ENCODE measurements at regions not wholly inside any gene's neighbourhood (a gene's known extent, or its start where the extent isn't known, plus 50 kb on each side); places are given as distances from the start of the nearest gene placed in this dataset.
"Not testable (repeated sequence)": the region's sequence is repeated elsewhere in the genome, so short reads cannot be mapped to it uniquely, and the experiment has no call there.

DNA sequence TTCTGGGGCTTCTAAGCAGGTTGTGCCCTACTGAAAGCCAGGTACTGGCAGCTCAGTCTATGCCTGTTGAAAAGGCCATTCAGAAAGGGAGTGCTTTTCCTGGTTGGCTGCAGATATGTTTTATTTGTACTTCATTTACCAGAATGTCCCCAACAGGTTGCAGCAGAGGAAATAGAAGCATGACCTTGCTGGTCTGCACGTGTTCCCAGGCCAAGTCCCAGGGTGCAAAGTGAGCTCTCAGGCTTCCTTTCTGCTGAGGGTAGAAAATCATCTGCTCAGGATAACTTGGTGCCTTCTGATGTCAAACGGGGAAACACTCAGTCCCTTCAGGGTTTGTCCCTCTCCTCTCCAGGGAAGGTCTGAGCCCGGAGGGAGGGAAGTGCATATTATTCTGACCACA is 356.4 kb downstream of the BCL11B start:
- no peak for DNase-seq (ENCODE audit: low read depth)
- TF ChIP-seq, protein P1, sequence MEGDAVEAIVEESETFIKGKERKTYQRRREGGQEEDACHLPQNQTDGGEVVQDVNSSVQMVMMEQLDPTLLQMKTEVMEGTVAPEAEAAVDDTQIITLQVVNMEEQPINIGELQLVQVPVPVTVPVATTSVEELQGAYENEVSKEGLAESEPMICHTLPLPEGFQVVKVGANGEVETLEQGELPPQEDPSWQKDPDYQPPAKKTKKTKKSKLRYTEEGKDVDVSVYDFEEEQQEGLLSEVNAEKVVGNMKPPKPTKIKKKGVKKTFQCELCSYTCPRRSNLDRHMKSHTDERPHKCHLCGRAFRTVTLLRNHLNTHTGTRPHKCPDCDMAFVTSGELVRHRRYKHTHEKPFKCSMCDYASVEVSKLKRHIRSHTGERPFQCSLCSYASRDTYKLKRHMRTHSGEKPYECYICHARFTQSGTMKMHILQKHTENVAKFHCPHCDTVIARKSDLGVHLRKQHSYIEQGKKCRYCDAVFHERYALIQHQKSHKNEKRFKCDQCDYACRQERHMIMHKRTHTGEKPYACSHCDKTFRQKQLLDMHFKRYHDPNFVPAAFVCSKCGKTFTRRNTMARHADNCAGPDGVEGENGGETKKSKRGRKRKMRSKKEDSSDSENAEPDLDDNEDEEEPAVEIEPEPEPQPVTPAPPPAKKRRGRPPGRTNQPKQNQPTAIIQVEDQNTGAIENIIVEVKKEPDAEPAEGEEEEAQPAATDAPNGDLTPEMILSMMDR (conservative IDR thresholded peaks at IDR 0.05; ENCODE audit: low read depth, low read length), result no peak
- no peak overlapping the region for H3K4me3 ChIP-seq (ENCODE audit: low read depth, low read length)

- TF ChIP-seq, protein P1 (conservative IDR thresholded peaks at IDR 0.05; ENCODE audit: low read depth, low read length), result no peak
- H3K4me3 ChIP-seq (ENCODE audit: low read depth, low read length), result no peak overlapping the region
- no peak for DNase-seq (ENCODE audit: low read depth)
These were observed 356.0 kb downstream of the BCL11B start for GRCh38 chr14:98916036-98916435.

DNA sequence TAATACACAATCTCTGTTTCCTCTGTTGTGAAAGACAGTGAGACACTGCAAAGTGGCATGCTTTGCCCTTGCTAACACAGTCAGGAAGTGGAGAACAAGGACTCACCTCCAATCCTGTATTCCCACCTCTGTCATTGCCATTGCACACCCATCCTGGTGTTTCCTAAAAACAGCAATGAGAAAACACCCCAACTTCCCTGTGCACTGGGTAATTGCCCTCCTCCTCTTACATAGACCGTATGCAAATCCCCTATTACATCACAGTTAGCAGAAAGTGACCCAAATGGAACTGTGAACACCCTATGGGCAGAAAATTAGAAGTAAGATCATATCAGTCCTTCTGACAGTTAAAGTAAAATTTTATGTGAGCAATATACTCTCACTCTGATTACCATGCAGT is 355.5 kb downstream of the BCL11B start:
- DNase-seq (ENCODE audit: low read depth), result no peak
- TF ChIP-seq, protein P1 (conservative IDR thresholded peaks at IDR 0.05; ENCODE audit: low read depth, low read length), result no peak
- H3K4me3 ChIP-seq (ENCODE audit: low read depth, low read length), result no peak overlapping the region

DNA sequence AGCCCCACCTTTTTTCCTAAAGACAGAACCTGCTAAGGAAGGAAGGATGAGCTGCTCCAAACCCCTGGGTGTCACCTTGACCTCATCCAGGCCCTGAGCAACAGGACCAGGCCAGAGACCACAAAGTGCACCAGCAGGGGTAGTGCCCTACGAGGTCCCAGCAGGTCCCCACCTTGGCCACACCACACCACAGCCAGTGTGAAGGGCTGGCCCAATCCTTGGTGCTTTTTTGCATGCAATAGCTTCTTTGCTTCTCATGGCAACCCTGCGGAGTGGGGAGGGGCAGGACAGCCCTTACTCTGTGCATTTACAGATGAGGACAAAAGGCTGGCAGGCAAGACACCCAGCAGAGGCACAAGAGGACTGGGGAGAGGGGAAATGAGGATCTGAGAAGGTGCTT is 352.6 kb downstream of the BCL11B start:
- TF ChIP-seq, protein P1 (conservative IDR thresholded peaks at IDR 0.05; ENCODE audit: low read depth, low read length), result no peak
- DNase-seq (ENCODE audit: low read depth), result no peak
- H3K4me3 ChIP-seq (ENCODE audit: low read depth, low read length), result no peak overlapping the region

- not testable (repeated sequence) for DNase-seq (ENCODE audit: low read depth); H3K4me3 ChIP-seq (ENCODE audit: low read depth, low read length)
These were observed 350.7 kb downstream of the BCL11B start for GRCh38 chr14:98921306-98921705.

DNA sequence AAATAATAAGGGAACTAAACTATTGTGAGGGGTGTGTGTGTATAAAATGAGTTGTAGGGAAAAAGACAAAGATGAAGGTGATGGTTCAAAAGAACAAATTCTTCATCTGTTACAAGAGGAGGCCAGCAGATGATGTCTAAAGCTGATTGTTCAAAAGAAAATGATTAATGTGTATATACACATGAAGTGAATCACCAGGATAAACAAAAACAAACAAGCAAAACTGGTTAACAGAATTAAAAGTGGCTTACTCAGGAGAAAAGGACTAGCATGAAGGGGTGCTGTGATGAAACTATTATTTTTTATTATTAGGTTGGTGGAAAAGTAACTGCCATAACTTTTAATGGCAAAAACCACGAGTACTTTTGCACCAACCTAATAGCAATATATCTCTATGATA is 348.4 kb downstream of the BCL11B start:
- TF ChIP-seq, protein P1 (conservative IDR thresholded peaks at IDR 0.05; ENCODE audit: low read depth, low read length), result no peak
- no peak overlapping the region for H3K4me3 ChIP-seq (ENCODE audit: low read depth, low read length)
- DNase-seq (ENCODE audit: low read depth), result no peak

DNA sequence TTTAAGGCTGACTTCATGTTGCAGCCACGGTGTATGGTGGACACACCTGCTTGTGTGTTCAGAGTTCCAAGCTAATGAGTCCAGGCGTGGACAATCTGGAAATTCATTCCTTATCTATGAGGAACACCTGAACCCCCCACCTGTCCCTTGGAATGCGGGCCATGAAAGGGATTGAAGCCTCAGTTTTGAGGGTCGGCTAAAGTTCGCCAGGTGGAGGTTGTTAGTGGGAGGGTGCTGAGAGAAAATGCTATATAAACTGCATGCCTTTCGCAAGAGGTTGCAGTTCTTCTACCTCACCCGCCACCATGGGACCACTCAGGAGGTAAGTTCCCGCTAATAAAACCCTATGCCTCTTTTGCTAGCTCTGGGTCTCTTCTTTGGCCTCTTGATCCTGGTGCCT is 348.0 kb downstream of the BCL11B start:
- no peak for DNase-seq (ENCODE audit: low read depth)
- TF ChIP-seq, protein P1 (conservative IDR thresholded peaks at IDR 0.05; ENCODE audit: low read depth, low read length), result no peak
- no peak overlapping the region for H3K4me3 ChIP-seq (ENCODE audit: low read depth, low read length)

All from choroid plexus epithelial cell (primary cell).